LoVo (cell line): ENCODE measurements at regions not wholly inside any gene's neighbourhood (a gene's known extent, or its start where the extent isn't known, plus 50 kb on each side); places are given as distances from the start of the nearest gene placed in this dataset.

Source experiments
- DNase-seq: peaks from one replicate; pipeline ENCODE4 v3.0.0-alpha.2; 2016; ENCODE audit warnings: low spot score

DNA sequence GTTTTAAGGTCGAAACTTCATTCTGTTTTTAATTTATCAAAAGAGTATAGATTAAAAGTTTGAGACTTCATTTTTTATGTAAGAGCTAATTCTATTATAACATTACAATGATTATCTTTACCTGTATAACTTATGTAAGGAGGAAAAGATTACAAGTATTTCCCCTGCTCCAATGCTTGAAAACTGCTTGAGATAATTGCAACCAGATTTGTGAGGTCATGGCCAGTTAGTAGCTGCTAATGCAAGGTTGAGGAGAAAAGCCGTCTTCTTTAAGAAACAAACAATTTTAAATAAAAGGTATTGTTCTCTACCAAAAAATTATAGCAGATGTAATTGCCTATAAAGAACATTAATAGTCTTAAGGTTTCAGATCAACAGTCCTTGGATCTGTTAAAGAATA, 208.3 kb upstream of the UBE2E2 start:
- no peak for DNase-seq

DNA sequence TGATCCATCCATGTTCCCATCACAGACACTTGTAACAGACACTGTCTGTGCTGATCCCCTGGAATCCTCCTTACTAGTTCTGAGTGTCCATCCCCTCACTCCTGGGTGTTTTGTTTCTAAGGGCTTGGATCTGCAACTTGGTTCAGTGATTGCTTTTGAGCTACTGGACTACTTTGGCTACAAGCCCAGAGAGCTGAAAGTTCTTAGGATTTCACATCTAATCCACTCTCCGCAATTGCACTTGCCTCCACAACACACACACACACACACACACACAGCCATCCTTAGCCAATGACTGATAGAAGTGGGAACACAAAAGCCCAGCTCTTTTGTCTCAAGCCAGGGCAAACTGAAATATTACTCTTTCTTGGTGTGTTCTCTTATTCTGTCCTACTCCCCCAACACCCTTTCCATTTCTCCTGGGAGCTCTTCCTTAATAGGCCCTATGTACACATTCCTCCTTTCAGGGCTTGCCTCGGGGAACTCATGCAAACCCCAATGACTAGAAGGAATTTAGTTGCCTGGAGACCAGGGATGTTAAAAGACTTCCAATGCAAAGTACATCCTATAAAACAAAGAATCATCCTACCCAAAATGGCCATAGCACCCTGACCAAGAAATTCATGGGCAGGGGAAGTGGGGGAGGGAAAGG, 206.1 kb upstream of the UBE2E2 start:
- no peak for DNase-seq

DNA sequence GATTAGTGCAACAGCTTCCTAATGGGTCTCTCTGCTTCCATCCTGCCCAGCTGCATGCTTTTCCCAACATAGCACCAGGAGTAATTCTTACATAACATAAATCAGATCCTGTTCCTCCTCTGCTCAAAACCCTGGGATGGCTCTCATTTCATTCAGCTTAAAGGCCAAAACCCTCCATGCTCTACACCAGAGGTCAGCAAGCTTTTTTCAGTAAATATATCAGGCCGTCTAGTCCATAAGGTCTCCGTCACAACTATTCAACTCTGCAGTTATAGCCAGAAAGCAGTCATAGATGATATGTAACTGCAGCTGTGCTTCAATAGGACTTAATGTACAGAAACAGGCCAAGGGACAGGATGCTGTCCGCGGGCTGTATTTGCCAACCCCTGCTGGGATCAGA, 202.8 kb upstream of the UBE2E2 start:
- no peak for DNase-seq

DNA sequence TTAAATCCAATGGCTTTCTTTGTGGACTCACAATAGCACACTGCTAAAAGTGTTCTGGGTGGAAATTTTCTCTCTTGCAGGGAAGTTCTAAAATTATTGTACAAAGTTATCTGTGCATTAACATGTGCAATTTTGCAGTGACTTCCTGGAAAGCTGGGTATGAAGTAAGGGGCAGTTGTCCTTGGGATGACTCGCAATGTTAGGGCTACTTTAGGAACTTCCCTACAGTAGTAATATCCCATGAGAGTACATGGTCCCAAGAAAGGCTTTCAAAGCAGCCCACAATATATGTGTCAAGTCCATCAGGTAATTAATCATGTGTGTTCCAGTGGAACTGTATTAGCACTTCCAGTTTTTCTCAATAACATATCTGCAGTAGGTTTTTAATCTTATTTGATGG, 201.0 kb upstream of the UBE2E2 start:
- no peak for DNase-seq

DNA sequence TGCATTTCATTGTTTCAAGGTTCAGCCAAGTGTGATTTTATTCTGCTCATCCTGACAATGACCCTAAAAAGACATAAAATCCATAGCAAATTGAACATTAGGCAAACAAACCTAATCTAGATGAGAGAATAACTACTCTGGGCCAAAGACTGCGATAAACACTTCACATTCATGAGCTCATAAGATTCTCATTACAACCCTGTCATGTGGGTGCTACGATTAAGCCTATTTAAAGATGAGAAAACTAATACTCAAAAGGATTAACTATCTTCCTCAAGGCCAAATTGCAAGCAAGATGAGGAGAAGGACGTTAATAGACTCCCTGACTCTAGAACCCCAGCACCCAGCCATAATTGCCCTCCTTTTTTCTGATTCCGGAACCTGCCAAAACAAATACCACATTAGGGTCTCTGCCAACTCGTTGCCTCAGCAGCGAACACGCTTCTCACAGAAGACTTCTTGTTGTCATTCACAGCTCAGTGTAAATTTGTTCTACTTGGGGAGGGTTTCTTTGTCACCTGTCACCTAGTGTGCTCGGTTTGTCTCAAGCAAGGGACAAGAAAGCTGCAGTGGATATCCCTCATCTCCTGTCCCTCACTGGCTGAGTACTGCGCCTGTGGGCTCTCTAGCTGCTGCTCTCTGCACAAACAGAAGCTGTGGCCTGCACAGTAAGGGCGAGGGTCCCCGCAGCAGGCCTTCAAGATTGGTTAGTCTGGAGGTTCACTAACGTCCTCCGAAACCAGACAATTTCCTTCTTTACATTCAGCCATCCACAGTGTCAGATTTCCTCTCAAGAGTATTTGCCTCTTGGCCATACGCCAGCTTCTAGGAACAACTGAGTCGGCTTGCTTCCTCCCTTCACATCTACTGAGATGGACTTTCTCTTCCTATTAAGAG, 200.0 kb upstream of the UBE2E2 start:
- no peak for DNase-seq

DNA sequence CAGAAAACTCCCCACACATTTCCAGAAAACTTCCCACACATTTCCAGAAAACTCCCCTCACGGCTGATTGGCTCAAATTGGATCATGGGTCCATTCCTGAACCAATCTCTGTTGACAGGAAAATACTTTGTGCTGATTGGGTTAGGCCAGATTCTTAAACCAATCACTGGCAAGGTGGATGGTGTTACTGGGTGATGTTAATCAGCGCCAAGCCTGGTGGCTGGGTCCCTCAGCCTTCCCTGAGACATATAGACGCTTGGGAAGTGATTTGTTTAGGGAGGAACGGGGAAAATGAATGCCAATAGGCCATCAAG, 199.4 kb upstream of the UBE2E2 start:
- DNase-seq: no peak

DNA sequence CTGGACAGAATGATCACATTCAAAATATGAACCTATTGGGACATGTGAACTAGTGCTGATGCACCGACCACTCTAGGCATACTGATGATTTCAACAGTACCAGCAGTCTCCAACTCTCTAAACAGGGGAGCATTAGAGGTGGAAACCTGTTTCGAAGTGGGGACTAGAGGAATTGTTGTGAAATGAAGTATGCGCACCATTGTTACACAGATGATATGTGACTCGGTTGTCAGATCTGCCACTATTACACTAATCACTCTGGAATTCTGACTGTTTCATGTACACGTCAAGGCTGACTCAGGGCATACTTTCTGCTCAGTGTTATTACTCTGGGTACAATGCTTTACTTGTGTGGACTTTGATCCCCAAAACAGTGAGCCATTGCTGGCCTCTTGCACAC, 198.2 kb upstream of the UBE2E2 start:
- peak; percentile 61 for DNase-seq

DNA sequence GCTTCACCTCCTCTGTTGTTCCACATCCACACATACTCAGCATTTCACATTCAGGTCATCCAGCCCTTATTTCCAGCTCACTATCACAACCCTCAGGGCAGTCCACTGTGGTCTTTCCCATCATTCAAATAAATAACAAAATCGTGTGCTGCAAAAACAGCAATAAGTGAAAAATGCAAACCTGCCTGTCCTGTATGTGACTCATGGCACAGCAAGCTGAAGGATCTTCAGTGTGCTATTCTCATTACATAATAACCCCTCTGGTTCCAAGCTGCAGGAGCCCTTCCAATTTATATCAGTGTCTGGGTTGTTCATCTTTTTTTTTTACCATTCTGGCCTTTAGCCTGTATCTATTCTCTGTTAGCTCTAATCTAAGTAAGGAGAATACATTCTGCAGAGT, 185.3 kb upstream of the UBE2E2 start:
- DNase-seq: no peak

DNA sequence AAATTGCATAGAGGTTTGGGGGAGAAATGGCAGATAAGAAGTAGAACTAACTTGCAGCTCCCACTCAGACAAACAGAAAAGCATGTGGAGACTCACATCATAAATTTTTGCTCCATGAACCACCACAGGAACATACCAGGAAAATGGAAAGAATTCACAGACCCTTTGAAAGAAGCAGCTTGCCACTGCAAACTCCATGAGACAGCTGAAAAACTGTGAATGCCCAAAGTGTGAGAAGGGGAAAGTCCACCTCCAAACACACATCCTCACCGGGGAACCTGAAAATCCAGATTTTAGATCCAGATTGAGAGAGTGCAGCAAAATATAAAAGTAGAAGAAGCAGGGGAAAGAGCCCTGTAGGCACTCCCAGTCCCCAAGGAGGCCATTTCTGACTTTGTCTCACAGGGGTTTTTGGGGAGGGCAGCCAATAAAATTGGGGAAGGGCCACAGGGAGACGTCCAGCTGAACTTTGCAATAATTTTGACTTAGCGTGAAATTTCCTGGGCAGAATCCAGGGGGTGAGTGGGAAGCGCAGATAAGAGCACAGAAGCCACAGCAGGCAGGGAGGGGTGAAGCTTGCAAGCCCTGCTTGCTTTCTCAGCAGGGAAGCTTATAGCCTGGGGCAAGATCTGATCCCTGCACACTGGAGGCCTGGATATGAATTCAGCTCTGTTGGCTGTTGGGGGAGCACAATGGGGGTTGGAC, 183.4 kb upstream of the UBE2E2 start:
- DNase-seq: no peak

DNA sequence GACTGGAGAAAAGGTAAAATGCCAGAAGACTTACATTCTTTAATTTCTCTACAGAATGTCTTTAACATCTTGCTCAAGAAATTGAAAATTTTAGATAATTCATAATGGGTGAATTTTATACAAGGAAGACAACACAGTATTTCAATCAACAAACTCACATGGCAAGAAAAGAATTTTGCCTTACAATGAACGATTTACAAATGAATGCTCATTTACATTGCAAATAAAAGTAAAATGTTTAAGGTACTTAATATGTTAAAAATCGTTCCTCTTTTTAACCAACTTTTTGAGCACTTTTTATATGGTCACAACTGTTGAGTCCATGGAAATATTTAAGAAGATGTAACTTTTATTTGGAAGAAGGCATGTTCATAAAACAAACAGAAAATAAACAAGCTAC, 174.8 kb upstream of the UBE2E2 start:
- DNase-seq: no peak

DNA sequence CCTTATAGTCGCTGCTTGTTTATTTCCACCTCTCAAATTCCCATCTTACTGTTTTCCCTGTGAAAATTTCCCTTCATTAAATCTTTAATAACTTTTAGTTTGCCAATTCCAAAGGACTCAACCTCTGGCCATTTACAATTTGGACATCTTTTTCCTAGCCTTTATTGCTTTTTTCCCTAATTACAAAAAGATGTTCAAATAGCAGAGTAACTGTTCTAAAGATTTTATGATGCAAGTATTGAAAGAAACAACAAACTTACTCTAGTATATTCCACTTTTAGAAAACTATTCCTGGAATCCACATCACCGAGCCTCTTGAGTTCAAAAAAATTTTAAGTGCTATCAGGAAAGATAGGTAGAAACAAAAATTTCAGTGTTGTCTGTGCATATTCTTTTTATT, 174.1 kb upstream of the UBE2E2 start:
- no peak for DNase-seq

DNA sequence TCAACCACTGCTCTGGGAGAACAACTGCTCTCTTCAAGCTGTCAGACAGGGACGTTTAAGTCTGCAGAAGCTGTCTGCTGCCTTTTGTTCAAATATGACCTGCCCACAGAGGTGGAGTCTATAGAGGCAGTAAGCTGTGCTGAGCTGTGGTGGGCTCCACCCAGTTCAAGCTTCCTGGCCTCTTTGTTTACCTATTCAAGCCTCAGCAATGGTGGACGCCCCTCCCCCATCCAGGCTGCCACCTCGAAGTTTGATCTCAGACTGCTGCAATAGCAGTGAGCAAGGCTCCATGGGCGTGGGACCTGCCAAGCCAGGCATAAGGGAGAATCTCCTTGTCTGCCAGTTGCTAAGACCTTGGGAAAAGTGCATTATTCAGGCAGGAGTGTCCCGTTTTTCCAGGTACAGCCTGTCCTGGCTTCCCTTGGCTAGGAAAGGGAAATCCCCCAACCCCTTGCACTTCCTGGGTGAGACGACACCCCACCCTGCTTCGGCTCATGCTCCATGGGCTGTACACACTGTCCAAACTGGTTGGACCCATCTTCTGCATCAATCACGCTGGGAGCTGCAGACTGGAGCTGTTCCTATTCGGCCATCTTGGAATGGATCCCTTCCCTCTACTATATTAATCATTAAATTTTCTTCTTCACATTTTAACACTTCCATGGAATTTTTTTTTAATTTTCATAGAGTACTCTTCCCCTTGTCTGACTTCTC, 167.0 kb upstream of the UBE2E2 start:
- peak; percentile 20 for DNase-seq

DNA sequence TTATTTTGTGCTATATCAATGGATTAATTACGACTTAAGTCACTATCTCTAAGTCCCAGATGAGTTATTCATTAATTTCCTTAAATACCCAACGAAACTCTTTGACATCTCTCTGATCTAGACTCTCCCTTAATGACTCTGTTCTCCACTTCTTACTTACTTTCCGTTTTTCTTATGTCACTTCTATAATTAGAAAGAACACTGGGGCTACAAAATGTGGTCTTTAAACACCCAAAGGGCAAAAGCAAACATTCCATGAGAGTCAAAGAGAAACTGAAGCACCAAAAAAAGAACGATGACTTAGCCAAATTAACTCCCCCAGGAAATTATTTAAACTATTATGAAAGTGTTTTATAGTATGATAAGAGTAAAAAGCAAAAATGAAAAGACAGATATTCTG, 166.4 kb upstream of the UBE2E2 start:
- DNase-seq: no peak

DNA sequence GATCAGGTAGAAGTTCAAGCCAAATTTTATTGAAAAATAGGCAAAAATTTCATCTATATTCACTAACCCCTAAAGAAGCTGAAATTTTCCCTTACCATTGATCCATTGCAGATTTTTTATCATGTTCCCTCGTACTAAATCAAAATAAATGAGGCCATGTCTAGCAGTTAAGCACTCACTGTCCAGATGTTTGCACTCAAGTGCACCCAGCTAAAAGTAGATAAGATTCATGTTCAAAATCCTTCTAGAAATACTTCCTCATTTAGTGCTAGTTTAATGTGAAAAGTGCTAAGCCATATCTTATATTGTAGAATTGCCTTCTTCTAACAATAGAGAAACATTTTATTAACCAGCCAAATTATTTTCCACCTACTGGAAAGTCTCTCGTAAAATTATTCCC, 164.7 kb upstream of the UBE2E2 start:
- DNase-seq: no peak

DNA sequence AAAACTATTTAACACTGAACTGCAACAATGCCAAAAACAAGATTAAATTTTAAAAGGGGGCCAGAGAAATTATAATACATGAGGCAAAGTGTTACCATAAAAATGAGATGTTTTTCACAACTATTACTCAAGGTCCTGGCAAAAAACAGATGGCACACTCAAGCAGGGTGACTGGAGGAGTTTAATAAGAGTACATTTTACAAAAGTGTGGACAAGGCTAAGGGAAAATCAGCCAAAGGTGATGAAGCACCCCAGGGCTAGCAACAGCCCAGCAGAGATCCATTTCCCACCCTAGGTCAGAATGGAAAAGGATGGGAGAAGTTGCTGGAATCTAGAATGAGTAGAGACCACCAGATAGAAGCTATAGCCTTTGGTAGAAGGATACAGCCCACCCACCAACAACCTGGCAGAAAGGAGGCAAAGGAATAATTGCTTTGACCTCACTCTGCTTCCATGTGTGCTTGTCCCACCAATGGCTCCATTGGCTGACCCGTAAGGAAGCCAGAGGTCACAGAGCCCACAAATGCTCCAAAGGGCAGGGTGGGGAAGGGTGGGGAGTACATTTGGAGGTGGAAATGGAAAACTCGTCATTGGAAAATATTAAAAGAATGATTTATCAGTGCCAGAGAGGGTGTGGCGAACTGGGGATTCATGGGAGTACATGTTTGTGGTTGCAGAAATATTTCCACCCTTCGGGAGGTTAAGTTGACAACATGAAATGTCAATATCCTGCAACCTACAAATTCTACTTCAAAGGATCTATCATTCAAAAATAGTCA, 161.0 kb upstream of the UBE2E2 start:
- DNase-seq: peak; percentile 34

DNA sequence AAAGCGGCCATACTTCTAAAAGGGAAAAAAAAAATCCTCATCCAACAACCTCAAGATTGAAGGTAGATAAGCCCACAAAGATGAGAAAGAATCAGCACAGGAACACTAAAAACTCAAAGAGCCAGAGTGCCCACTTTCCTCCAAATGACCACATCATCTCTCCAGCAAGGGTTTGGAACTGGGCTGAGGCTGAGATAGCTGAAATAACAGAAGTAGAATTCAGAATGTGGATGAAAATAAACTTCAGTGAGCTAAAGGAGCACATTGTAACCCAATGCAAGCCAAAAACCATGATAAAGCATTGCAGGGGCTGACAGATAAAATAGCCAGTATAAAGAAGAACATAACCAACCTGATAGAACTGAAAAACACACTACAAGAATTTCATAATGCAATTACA, 158.7 kb upstream of the UBE2E2 start:
- DNase-seq: no peak

DNA sequence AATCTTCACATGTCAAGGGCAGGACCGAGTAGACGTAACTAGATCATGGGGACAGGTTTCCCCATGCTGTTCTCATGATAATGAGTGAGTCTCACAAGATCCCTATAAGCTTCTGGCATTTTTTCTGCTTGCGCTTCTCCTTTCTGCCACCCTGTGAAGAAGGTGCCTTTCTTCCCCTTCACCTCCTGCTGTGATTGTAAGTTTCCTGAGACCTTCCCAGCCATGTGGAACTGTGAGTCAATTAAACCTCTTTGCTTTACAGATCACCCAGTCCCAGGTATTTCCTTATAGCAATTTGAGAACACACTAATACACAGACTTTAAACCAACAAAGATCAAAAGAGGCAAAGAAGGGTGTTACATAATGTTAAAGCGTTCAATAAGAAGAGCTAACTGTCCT, 156.6 kb upstream of the UBE2E2 start:
- DNase-seq: no peak

DNA sequence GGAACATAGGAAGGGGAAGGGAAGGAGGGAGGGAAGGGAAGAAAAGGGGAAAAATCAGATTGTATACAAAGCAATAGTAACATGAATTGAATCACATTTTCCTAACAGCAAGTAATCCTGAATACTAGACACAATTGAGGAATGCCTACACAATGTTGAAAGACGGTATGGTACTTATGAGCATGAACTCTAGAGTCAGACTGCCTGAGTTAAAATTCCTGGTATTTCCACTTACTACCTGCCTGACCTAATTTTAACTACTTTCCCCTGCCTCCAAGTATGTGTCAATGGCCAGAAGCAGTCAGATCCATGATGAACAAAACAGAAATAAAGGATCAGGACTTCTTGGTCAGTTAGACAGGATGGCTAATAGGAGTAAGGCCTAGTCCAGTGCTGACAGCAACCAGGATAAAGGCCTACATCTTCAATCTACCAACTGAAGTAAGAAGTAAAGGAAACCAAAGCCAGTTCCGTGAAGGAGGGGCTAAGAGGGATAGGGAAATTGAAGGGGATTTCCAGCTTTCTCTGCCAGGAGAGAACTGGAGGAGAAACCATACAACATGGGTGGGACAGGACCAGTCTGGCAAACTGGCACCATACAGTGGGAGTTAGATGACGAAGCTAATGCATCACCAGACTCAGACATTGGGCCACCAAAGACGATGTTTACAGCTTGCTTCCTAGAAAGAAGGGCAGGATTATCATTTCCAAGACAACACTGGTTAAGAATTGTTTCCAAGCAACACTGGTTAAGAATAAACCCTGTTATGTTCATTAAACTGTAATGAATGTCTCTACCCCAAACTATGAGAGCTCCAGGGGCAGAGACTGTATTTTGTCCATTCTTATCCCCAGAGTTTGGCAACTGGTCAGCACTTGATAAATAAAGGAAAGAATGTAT, 151.6 kb upstream of the UBE2E2 start:
- no peak for DNase-seq

DNA sequence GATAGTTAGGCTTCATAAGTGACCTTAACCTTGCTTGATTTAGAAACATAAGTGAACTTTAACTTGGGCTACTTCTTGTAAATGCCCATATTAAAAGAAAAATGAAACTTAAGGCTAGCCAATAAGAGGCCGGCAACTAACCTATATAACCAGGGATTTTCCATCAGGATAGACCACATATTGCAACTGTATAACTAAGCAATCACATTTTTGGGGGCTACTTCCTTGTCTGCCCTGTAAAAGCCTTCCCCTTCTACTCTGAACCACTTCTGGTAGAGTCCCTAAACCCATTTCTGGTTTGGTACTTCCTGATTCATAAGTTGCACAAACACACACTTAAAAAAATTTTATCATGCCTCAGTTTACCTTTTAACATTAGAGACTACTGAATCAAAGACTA, 150.9 kb upstream of the UBE2E2 start:
- DNase-seq: no peak

DNA sequence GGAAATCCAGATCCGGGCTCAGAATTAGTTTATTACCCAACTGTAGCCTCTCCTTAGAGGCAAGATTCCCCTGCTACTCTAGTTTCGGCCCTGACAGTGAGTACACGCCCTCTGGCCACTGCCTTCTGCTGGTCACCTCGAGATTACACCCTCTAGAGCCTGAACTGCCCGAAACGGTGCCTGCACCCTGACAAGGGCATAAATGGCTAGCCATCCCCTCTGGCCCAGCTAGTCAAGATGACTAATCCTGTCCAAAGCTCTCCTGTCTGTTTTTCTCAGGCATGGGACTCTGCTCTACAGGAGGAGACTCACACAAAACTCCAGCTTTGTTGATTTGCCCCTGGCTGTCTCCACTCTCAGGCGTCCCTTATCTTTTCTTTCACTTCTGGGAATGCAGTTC, 150.5 kb upstream of the UBE2E2 start:
- DNase-seq: no peak
